Upper lobe of left lung (tissue), 4 donors: ENCODE measurements at regions not wholly inside any gene's neighbourhood (a gene's known extent, or its start where the extent isn't known, plus 50 kb on each side); places are given as distances from the start of the nearest gene placed in this dataset.

Experiments
- CTCF ChIP-seq, 6 experiments: fragments of 450-650 bp in 4 of 6; fragments of 200-600 bp in 2 of 6; sonication (generic) in 2 of 6; IDR thresholded peaks; one replicate each; pipeline ENCODE4 v1.5.1; 2016 to 2019; ENCODE audit warnings: antibody characterized with exemption in 6 of 6
- EP300 ChIP-seq, 4 donors: sonication (generic); formaldehyde crosslinking; IDR thresholded peaks; one replicate each; pipeline ENCODE4 v1.5.1; 2017; ENCODE audit warnings: antibody characterized with exemption in 4 of 4, control low read depth in 2 of 4
- POLR2A ChIP-seq, 4 donors: fragments of 450-650 bp; IDR thresholded peaks; one replicate each; pipeline ENCODE4 v1.5.1; 2016 to 2017; ENCODE audit warnings: antibody characterized with exemption in 4 of 4, mild to moderate bottlenecking in 2 of 4
- POLR2AphosphoS5 ChIP-seq, 2 donors: sonication (generic); formaldehyde crosslinking; IDR thresholded peaks; one replicate each; pipeline ENCODE4 v1.5.1; 2017; ENCODE audit warnings: antibody characterized with exemption in 2 of 2

GRCh38 chr16:79834720-79835119 lies 234.2 kb upstream of the MAF start:
- TF ChIP-seq POLR2AphosphoS5 (IDR thresholded peaks at IDR 0.05) (no peak), CTCF (IDR thresholded peaks at IDR 0.05) (no peak), POLR2A (IDR thresholded peaks at IDR 0.05) (no peak), EP300 (IDR thresholded peaks at IDR 0.05) (no peak)
